ENCODE measurements at regions not wholly inside any gene's neighbourhood (a gene's known extent, or its start where the extent isn't known, plus 50 kb on each side); places are given as distances from the start of the nearest gene placed in this dataset.

DNA sequence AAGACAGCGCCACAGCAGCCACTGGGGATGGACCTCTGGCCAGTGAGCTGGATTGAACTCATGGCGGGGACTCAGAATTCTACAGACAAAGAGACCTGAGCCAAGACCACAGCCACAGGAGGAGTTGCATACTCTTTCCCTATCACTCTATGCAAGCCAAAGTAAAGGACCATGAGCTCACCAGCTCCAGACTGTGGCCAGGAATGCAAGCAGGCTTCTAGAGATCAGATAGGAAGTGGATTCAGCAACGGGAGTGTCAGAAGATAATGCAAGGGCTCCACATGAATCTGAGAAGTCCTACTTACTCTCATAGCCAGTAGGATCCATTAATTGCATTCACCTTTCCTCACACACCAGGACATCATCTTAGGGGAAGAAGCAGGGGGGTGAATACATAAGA is 415.4 kb upstream of the POU3F3 start:
- Histone ChIP-seq H3K27ac (no peak overlapping the region), H3K9me3 (no peaks in the 10 kb centered on the region), H3K36me3 (no peaks in the 10 kb centered on the region), H3K4me1 (peaks cover 5% of the 10 kb centered on the region), H3K27me3 (no peaks in the 10 kb centered on the region), H3K4me3 (no peak overlapping the region)
- no peak for TF ChIP-seq POLR2AphosphoS5 (IDR thresholded peaks at IDR 0.05)
- TF ChIP-seq EP300 (IDR thresholded peaks at IDR 0.05) = no peak
- TF ChIP-seq, protein P1, sequence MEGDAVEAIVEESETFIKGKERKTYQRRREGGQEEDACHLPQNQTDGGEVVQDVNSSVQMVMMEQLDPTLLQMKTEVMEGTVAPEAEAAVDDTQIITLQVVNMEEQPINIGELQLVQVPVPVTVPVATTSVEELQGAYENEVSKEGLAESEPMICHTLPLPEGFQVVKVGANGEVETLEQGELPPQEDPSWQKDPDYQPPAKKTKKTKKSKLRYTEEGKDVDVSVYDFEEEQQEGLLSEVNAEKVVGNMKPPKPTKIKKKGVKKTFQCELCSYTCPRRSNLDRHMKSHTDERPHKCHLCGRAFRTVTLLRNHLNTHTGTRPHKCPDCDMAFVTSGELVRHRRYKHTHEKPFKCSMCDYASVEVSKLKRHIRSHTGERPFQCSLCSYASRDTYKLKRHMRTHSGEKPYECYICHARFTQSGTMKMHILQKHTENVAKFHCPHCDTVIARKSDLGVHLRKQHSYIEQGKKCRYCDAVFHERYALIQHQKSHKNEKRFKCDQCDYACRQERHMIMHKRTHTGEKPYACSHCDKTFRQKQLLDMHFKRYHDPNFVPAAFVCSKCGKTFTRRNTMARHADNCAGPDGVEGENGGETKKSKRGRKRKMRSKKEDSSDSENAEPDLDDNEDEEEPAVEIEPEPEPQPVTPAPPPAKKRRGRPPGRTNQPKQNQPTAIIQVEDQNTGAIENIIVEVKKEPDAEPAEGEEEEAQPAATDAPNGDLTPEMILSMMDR (IDR thresholded peaks at IDR 0.05) = no peak
- TF ChIP-seq POLR2A (IDR thresholded peaks at IDR 0.05) = no peak
- WGBS = 94% methylated on average over 3 of the region's 3 CpGs
- no peak for DNase-seq (ENCODE audit: low spot score in 2 of 2)

DNA sequence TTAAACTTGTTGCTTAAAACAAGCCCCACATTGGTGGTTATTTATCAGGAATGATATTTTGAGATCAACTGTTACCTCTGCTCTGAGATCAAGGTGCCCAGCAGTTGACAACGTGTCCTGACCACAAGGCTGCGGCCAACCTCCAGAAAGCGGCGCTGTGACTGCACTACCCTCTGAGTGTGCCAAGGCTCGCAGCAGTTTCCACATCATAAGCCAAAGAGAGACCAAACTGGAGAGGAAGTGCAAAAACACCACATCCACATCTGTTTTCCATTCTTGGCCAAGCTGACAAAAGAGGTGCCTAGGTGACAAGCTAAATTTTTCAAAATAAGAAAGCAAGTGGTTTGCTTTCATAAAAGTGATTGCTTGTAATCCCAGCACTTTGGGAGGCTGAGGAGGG is 410.8 kb upstream of the POU3F3 start:
- H3K27ac ChIP-seq = no peak overlapping the region
- no peak overlapping the region for H3K4me3 ChIP-seq
- no peaks in the 10 kb centered on the region for H3K36me3 ChIP-seq
- no peaks in the 10 kb centered on the region for H3K9me3 ChIP-seq
- WGBS = 76% methylated on average over 5 of the region's 5 CpGs
- H3K4me1 ChIP-seq = no peaks in the 10 kb centered on the region
- no peaks in the 10 kb centered on the region for H3K27me3 ChIP-seq
- TF ChIP-seq POLR2AphosphoS5 (IDR thresholded peaks at IDR 0.05) (no peak), POLR2A (IDR thresholded peaks at IDR 0.05) (no peak), EP300 (IDR thresholded peaks at IDR 0.05) (no peak)
- TF ChIP-seq, protein P1 (IDR thresholded peaks at IDR 0.05) = no peak
- no peak for DNase-seq (ENCODE audit: low spot score in 2 of 2)

DNA sequence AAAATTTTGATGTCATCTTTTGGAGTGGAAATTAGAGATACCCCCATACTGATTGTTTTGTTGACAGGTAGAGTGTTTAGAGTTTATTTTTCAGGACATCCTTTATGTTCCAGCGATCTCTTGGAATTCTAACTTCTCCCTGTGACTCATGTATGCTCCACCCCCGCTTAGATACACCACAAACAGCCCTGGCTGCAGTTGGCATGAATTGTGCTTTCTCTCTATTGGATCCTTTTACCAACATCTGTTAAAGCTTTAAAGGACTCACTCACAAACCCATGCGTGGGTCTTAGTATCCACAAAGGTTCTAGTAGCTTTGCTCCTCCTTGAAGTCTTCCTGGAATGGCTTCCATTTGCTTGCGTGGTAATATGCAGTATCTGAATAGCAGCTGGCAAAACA is 409.5 kb upstream of the POU3F3 start:
- H3K27me3 ChIP-seq = no peaks in the 10 kb centered on the region
- 68% methylated on average over 4 of the region's 4 CpGs for WGBS

DNA sequence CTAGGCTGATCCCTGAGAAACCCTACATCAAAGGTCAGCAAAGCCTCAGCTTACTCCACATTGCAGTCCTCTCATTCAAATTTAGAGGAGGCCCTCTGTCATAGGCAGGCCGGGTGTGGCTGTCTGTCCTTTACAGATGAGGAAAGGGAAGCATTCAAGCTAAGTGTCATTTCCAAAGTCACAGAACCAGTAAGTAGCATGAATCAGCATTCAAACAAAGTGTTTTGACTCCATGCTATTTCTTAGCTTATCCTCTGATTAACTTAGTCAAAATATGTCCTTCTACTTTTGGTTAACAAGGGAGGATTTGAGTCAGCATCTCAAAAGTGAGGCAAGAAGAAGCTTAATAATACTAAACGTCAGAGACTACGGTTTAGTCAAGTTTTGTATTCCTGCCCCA is 409.0 kb upstream of the POU3F3 start:
- Histone ChIP-seq H3K9me3 (no peaks in the 10 kb centered on the region), H3K4me3 (no peak overlapping the region)

More for the DNA sequence above, 409.5 kb upstream of the POU3F3 start:
- TF ChIP-seq EP300 (IDR thresholded peaks at IDR 0.05) (no peak), POLR2A (IDR thresholded peaks at IDR 0.05) (no peak), POLR2AphosphoS5 (IDR thresholded peaks at IDR 0.05) (no peak)
- TF ChIP-seq, protein P1 (IDR thresholded peaks at IDR 0.05) = no peak
- no peaks in the 10 kb centered on the region for H3K36me3 ChIP-seq
- no peak for DNase-seq (ENCODE audit: low spot score in 2 of 2)
- no peak overlapping the region for H3K27ac ChIP-seq
- no peaks in the 10 kb centered on the region for H3K9me3 ChIP-seq
- H3K4me1 ChIP-seq = no peaks in the 10 kb centered on the region
- H3K4me3 ChIP-seq = no peak overlapping the region

DNA sequence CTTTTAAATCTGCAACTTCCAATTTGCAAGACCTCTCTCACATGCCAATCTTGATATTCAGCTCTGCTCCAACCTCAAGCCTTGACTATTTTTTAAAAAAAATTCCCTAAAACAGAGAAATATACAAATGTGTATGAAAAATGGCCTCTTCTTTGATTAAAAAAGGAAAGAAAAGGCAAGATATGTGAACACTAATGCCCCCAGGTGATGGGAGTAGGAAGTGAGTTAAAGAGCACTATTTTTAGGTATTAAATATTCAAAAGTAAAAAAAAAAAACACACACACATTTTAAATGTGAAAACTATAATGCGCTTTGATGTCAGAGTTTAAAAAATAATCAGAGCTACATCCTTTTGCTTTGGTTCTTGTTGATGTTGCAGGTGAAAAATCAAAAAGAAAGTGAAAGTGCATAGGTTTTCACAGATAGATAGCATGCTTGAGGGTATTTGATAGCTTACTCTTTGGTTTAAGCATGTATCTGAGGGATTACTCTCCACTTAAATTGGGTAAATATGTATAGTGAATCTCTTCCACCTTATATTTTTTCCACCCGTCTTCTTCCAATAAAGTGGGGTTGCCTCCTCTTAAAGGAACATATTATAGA is 406.0 kb upstream of the POU3F3 start:
- Histone ChIP-seq H3K27me3 (no peaks in the 10 kb centered on the region), H3K27ac (no peak overlapping the region), H3K4me1 (no peaks in the 10 kb centered on the region), H3K9me3 (no peaks in the 10 kb centered on the region), H3K36me3 (no peaks in the 10 kb centered on the region), H3K4me3 (no peak overlapping the region)
- DNase-seq (ENCODE audit: low spot score in 2 of 2) = no peak
- WGBS = 73% methylated on average over 2 of the region's 2 CpGs
- TF ChIP-seq EP300 (IDR thresholded peaks at IDR 0.05) (no peak), POLR2AphosphoS5 (IDR thresholded peaks at IDR 0.05) (no peak)

More for the DNA sequence above, 409.0 kb upstream of the POU3F3 start:
- no peak for DNase-seq (ENCODE audit: low spot score in 2 of 2)
- H3K27me3 ChIP-seq = no peaks in the 10 kb centered on the region
- no peaks in the 10 kb centered on the region for H3K36me3 ChIP-seq
- no peak overlapping the region for H3K27ac ChIP-seq
- H3K4me1 ChIP-seq = no peaks in the 10 kb centered on the region
- TF ChIP-seq POLR2A (IDR thresholded peaks at IDR 0.05) (no peak), POLR2AphosphoS5 (IDR thresholded peaks at IDR 0.05) (no peak), EP300 (IDR thresholded peaks at IDR 0.05) (no peak)
- TF ChIP-seq, protein P1 (IDR thresholded peaks at IDR 0.05) = no peak
- WGBS = 78% methylated on average over 3 of the region's 3 CpGs
